ENCODE measurements at regions not wholly inside any gene's neighbourhood (a gene's known extent, or its start where the extent isn't known, plus 50 kb on each side); places are given as distances from the start of the nearest gene placed in this dataset.

DNA sequence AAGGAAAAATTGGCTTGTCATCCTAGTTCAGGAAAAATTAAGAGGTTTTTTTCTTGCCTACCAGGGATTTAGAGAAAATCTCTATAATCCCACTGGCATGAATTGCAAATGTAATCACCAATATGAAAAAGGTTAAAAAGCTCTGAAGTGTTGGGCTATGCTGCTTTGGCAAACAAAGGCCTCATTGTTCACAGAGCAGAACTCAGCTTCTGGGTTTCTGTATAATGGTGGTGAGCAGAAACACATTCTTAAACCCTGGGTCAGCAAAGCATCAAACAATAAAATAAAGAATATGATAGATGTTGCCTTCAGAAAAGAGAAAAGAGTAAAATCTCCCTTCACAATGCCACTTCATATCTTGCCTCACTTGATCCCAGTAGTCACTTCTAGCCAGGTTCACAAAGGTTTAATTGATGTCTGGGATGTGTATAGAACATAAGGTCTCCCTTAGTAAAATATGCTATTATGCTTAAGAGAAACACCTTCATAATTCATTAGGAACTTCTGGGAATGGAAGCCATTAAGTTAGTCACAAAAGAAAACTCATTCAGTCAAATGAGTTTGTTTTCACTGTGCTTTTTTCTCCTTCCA lies 1255.5 kb upstream of the PHF14 start:
- TF ChIP-seq EZH2 (IDR thresholded peaks at IDR 0.05; ENCODE audit: borderline replicate concordance, low read depth, low read length, poor library complexity, severe bottlenecking), result no peak
- TF ChIP-seq, protein P1, sequence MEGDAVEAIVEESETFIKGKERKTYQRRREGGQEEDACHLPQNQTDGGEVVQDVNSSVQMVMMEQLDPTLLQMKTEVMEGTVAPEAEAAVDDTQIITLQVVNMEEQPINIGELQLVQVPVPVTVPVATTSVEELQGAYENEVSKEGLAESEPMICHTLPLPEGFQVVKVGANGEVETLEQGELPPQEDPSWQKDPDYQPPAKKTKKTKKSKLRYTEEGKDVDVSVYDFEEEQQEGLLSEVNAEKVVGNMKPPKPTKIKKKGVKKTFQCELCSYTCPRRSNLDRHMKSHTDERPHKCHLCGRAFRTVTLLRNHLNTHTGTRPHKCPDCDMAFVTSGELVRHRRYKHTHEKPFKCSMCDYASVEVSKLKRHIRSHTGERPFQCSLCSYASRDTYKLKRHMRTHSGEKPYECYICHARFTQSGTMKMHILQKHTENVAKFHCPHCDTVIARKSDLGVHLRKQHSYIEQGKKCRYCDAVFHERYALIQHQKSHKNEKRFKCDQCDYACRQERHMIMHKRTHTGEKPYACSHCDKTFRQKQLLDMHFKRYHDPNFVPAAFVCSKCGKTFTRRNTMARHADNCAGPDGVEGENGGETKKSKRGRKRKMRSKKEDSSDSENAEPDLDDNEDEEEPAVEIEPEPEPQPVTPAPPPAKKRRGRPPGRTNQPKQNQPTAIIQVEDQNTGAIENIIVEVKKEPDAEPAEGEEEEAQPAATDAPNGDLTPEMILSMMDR (conservative IDR thresholded peaks at IDR 0.05; ENCODE audit: low read depth, low read length), result no peak
